GM19324 (cell line): ENCODE measurements at regions not wholly inside any gene's neighbourhood (a gene's known extent, or its start where the extent isn't known, plus 50 kb on each side); places are given as distances from the start of the nearest gene placed in this dataset.

ENCODE experiments used
- ATAC-seq: cut with Tn5 transposase; IDR thresholded peaks from one replicate; pipeline ENCODE4 v1.9.1; 2021; ENCODE audit warnings: mild to moderate bottlenecking, moderate library complexity; ENCODE audit not compliant: unreplicated experiment, low FRiP score

DNA sequence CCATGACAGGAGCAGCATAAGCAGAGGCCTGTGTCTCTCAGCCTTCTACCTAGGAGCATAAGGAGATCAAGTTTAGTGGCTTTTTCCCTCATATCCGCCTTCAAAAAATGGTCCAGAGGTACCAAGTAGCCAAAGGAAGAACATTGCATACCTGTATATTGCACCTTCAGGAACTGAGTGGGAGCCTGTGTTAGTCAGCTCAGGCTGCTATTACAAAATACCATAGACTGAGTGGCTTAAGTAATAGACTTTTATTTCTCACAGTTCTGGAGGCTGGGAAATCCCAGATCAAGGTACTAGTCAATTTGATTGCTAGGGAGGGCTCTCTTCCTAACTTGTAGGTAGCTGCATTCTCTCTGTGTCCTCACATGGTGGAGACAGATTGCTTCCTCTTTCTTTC is 597.4 kb upstream of the PTGER4 start:
- no peak for ATAC-seq

DNA sequence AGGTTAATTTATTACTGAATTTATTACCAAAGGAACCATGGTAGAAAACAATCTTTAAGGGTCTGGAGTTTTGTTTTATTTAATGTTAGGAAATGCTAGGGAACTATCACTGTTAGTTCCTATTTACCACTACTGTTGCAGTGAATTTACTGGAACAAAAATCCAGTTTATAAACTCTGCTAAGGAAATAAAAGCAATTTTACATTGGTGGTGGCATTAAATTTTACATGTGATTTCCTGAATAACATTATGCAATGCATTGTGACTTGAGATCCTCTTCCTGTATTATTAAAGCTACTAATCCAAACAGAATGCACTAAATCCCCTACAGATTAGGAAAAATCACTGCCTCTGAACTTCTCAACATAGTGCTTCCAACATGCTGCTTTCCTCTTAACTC is 599.5 kb upstream of the PTGER4 start:
- no peak for ATAC-seq

DNA sequence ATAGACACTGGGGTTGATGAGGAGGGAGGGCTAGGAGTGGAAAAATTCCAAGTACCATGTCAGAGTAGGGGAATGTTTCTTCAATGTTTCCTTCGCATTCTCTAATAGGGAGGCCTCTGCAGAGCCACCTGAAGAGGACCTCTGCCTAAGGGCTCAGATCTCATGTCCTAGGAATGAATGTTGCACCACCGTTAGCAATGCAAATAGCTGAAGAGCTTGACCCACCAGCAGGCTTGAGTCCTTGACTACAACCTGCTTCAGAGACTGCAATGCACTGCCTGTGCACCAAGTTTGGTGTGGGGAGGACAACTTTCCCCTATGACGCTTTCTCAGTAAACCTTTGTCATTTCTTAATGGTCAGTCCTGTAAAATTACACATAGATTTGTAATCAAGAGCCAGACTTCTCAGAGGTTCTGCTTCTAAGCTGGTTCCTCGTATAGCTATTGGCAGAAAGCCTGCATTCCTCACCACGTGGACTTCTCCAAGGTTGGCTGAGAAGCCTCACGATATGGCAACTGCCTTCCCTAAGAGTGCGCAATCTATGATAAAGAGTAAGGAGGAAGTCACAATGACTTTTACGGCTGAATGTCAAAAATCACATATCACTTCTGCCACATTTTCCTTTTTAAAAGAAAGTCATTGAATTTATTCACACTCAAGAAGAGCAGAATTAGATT is 600.7 kb upstream of the PTGER4 start:
- ATAC-seq = no peak

DNA sequence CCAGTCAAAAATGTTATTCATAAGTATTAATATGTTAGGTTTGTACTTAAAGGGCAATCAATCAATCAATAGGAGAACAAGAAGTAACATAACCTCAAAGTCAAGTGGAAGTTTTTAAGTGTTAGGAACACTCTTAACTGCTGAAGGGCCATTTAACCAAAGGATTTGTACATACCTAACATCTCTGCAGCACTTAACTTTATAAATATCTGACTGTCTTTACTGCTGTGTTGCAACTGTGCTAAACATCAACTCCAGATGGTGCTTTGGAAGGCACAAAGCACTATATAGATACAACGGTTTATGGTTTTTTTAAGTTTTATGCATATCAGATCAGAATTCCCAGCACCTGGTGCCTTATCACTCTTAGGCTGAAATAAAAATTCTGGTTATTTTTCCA is 604.9 kb upstream of the PTGER4 start:
- ATAC-seq = no peak

DNA sequence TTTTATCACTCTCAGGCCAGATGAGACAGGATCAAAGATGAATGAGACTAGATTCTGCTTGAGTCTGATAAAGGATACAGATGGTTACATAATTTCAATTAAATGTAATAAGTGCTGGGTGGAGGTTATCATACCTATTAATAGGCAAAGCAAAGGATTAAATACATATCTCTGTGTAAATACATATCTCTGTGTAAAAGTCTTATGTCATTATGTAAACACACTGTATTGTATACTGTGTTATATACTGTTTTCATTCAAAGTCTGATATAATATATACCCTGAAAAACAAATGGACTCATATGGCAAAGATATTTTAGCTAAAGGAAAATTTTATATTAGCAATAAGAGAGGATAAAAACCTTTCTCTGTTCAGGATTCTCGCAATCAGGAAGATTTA is 605.8 kb upstream of the PTGER4 start:
- no peak for ATAC-seq

DNA sequence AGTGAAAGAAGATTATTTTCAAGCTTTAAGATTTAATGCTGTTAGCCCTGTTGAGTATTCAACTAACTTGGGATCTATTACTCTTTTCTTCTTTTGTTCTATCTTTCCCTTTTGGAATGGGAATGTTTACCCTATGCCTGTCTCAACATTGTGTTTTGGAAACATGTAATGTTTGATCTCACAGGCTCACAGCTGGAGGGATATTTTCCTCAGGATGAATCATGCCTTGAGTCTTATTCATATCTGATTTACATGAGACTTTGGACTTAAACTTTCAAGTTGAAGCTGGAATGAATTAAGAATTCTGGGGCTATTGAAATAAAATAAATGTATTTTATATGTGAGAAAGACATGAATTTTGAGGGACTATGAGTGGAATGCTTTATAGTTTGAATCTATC is 607.8 kb upstream of the PTGER4 start:
- no peak for ATAC-seq

DNA sequence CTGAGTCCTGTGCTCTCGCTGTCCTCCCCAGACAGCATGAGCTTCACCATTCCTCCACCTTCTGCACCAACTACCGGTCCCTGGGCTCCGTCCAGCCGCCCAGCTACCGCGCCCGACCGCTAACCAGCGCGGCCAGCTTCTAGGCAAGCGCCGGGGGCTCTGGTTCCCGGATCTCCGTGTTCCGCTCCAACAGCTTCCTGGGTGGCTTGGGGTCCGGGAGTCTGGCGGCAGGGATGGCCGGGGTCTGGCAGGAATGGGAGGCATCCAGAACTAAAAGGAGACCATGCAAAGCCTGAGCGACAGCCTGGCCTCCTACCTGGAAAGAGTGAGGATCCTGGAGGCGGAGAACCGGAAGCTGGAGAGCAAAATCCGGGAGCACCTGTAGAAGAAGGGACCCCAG is 613.1 kb upstream of the PTGER4 start:
- ATAC-seq = no peak

DNA sequence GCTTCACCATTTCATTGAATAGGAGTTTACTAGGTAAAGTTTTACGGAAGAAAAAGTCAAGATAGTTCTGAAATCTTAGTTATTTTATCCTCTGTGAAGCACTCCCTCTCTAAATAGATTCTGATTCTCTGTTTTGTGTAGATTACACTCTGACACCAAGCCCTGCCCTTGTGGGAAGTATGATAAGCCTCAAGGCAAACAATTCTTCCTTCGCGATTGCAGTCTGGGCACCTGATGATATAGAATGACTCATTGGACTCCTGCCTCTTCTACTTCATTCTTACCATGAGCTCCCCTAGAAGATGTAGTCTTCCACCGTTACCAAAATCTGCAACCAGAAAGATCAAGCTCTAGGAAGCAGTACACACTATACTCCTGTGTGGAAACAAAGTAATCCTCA is 626.9 kb upstream of the PTGER4 start:
- ATAC-seq = no peak

DNA sequence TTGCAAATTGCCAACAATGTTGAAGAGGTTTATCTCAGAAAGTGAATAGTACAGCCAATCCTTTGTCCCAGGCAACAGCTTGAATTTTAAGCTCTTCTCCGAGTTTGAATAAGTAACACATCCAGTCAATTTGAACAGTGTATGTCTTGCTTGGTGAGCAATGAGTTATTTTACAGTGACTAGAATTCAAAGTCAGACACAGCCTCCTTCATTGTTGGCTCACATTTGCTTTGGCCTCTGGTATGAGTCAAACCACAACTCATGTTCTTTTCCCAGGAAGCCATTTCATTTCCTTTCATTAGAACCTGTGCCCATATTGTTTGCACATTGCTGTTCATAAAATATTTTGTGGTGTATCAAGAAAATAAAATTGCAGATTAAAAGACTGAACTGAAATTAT is 622.0 kb upstream of the DAB2 start:
- ATAC-seq = no peak

DNA sequence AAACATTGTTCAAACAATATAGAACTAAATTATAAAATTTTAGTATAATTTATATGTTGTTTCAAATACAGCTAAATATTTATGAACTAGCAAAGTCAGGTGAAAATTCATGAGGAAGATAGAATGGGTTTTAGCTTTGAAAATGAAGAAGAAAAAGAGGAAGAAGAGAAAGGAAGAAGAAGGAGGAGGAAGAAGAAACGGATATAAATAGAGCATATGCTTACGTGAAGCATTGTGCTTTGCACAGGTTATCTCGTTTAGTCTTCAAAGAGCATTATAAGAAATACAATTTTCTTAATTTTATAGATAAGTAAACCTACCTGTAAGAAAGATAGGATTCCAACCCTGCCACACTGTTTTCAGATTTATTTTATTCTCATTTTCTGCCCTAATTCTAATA is 620.6 kb upstream of the DAB2 start:
- no peak for ATAC-seq

DNA sequence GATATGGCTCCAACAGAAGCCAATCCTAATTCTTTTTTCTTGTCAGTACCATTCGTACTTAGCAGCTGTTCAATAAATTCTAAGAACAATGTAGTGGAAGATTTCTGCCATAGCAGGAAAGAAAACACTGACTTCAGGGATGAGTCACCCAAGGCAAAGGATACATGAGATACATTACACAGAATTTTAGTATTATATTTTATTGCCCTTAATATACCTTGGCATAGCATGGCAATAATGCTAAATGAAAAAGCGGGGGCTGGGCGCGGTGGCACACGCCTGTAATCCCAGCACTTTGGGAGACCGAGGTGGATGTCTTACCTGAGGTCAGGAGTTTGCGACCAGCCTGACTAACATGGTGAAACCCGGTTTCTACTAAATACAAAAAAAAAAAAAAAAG is 619.1 kb upstream of the DAB2 start:
- ATAC-seq = no peak

DNA sequence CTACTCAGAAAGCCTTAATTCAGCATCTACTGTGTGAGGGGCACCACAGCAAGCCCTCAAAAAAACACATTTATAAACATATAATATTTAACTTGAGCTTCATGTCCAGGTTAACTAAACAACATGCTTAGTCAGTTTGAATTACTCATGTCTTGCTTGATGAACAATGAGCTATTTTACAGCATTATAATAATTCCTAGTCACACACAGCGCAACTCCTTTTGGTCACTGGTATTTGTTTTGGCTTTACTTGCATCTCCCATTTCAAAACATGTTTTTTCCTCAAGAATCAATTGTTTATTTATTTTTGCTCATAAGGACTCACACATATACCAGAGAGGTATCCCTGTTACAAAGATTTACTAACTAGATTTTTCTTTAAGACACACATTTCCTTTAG is 616.7 kb upstream of the DAB2 start:
- no peak for ATAC-seq

DNA sequence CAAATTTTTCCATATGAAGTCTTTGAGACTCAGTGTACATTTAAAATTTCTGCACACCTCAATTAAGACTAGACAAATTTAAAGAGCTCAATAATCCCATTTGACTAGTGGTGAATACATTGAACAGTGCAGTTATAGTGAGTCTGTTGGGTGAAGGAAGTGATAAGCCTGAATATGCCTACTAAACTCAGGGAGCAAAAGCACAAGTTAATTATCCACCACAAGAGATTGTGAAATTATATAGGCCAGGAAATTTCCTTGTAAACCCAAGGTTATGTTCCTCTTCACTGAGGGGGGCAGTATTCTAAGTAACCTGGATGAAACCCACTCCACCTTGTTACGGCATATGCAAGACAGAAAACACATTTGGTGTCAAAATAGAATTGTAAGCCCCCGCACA is 612.9 kb upstream of the DAB2 start:
- no peak for ATAC-seq

DNA sequence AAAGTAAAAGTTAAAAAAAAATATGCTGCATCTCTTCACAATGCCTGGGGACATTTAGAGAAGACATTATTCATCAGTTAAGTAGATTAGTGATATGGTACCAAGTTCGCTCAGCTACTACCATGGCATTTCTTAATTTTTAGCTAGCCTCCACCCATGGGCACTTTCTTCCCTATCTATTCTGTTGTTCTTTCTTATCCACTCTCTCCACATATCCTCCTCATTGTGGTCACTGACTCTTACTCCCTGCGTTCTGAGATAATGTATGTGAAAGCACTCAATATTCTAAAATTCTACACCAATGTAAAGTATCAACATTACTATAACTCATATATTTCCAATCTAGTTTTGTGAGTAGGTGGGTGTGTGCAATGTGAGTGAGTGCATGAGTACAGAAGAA is 609.7 kb upstream of the DAB2 start:
- no peak for ATAC-seq

DNA sequence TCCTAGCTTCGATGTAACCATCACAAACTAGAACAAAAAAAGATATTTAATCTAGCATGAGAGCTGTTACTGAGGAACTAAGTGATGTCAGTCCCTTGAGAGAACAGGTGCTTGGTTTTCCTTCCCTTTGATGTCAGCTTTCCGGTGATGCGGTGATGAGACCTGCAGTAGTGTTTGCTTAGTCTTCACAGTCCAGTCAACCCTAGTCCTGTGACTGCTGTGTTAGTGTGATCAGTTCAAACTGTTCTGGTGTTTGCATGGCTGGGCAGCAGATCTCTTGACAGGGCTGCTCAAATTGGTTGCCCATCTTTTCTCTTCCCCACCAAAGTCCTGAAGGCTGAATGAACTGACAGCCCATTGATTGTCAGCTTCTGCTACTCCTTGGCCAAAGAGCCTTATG is 608.6 kb upstream of the DAB2 start:
- ATAC-seq = peak; percentile 82

DNA sequence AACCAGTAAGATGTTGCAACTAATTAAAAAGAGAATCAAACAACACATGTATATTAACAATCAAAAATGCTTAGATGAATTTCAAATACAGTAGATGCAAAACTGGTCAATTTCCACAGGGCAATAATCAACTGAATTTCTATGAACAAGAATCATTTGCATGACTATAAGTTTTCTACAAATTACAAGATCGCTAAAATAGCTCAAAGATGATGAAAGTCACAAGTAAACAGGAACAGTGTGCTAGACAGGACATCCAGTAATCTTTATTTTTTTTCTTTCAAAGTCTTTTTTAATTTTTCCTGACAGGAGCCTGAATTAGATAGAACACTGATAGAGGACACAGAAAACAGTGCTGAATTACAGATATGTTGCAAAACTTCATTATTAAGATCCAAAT is 608.2 kb upstream of the DAB2 start:
- peak; percentile 2 for ATAC-seq

DNA sequence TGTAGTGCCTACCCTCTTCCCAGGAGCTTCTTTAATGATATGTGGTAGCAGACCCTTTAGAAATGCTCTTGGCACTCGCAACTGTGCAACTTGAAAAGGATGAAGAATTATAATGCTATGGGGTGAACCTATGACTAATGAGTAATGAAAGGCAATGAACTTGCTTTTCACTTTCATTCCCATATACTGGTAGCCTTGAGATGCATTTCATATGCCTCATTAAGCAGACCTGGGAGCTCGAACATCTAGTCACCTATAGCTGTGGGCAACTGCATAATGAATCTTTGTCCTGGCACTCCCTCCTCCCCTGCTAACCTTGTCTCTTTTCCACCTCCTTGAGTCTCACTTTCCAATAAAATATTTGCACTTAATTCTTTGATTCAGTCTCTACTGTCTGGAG is 605.9 kb upstream of the DAB2 start:
- ATAC-seq = no peak

DNA sequence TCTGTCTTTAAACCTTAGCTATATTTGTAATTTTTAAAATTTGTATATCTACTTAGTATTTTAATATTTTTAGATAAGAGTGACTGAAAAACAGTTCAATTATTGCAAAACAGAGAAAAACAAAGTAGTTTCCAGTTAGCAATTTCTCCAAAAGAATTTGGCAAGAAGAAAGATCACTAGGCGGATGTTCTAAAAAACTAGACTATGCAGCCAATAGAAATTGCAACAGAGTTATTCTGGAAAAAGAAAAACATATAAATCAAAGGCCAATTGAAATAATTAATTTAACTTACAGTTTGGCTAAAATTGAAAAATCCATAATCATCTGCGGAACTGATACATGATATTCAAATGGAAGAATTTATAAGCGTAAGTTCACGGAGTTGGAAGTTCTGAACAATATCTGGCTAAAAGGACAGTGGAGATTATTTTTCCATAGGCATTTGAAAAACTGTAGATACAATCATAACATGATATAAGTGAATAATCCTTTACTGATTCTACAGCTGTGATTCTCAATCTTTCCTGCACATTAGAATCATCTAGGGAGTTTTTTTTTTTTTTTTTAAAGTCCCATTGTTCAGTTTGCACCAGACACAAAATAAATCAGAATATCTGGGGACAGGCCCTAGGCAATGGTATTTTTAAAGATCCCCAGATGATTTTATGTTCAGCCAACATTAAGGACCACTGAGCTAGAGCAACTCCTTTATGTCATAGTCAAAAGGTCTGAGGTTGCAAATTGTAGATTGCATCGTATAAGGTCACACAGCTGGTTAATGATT is 605.1 kb upstream of the DAB2 start:
- ATAC-seq = no peak

DNA sequence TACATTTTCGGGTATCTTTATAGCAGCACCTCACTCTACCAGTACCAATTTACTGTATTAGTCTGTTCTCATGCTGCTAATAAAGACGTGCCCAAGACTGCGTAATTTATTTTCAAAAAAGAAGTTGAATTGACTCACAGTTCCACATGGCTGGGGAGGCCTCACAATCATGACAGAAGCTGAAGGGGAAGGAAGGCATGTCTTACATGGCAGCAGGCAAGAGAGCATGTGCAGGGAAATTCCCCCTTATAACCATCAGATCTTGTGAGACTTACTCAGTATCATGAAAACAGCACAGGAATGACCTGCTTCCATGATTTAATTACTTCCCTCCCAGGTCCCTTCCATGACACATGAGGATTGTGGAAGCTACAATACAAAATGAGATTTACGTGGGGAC is 602.6 kb upstream of the DAB2 start:
- ATAC-seq = no peak

DNA sequence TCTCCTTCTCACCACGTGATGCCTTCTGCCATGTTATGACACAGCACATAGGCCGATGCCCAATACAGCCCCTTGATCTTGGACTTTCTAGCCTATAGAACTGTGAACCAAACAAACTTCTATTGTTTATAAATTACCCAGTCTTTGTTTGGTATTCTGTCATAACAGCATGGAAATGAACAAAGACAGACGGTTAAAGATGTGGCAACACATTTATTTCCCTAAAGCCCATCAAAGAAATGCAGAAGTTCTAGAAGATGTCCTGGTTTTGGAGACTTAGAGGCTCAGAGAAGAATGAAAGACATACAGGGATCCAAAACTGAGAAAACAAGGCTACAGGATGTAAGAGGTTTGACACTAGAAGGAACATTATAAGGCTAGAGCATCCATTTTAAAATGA is 600.8 kb upstream of the DAB2 start:
- no peak for ATAC-seq

DNA sequence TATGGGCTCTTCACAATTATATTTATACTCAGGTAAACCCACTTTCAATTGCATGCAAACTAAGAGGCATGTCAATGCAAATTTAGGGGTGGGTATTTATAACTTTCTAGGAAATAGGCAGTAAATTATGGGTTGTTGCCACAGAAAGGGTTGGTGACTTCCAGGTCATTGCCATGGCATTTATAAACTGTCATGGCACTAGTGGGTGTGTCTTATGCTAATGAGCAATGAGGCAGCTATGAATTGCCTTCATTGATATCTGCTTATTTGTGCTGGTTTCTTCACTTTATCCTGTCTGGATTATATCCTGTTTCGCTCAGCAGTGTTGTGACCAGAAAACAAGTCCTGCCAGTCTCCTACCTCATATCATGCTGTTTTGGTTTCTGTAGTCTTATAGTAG is 597.3 kb upstream of the DAB2 start:
- no peak for ATAC-seq

DNA sequence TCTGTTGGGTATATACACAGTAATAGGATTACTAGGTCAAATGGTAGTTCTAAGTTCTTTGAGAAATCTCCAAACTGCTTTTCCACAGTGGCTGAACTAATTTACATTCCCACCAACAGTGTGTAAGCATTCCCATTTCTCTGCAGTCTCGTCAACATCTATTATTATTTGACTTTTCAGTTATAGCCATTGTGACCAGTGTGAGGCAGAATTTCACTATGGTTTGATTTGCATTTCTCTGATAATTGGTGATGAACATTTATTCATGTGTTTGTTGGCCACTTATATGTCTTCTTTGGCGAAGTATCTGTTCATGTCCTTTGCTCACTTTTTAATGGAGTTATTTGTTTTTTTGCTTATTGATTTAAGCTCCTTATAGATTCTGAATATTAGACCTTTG is 596.2 kb upstream of the DAB2 start:
- ATAC-seq = no peak
